Cardiac fibroblast (primary cell): ENCODE measurements at regions not wholly inside any gene's neighbourhood (a gene's known extent, or its start where the extent isn't known, plus 50 kb on each side); places are given as distances from the start of the nearest gene placed in this dataset.

Source experiments
- DNase-seq, 2 donors: peaks; one replicate each; pipeline versions ENCODE4 v3.0.0 to v3.0.0-alpha.2; 2010; ENCODE audit warnings: low read depth in 2 of 2
- H3K4me3 ChIP-seq, 2 donors: replicated peaks in 1 of 2; 1 replicate in 1 of 2; 2 replicates in 1 of 2; pipeline ENCODE4 v1.5.1; 2011; ENCODE audit warnings: low read depth in 2 of 2, low read length in 2 of 2, mild to moderate bottlenecking in 2 of 2, moderate library complexity in 1 of 2
- TF ChIP-seq, protein P1 (sequence below): IDR thresholded peaks from one replicate; pipeline ENCODE4 v1.5.1; 2011; ENCODE audit warnings: low read depth, mild to moderate bottlenecking, low read length, inconsistent platforms

DNA sequence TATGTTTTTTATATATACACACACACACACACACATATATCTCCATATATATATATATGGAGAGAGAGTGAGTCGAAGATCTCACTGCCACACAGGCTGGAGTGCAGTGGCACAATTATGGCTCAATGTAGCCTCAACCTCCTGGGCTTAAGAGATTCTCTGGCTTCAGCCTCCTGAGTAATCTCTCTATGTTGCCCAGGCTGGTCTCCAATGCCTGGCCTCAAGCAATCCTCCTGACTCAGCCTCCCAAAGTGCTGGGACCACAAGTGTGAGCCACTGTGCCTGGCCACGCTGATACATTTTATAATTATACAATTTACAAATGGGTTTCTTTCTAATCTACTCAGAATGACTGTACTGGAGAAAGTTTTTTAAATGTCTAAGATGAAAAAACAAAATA is 664.2 kb downstream of the PTPRC start:
- no peak overlapping the region for H3K4me3 ChIP-seq
- TF ChIP-seq, protein P1, sequence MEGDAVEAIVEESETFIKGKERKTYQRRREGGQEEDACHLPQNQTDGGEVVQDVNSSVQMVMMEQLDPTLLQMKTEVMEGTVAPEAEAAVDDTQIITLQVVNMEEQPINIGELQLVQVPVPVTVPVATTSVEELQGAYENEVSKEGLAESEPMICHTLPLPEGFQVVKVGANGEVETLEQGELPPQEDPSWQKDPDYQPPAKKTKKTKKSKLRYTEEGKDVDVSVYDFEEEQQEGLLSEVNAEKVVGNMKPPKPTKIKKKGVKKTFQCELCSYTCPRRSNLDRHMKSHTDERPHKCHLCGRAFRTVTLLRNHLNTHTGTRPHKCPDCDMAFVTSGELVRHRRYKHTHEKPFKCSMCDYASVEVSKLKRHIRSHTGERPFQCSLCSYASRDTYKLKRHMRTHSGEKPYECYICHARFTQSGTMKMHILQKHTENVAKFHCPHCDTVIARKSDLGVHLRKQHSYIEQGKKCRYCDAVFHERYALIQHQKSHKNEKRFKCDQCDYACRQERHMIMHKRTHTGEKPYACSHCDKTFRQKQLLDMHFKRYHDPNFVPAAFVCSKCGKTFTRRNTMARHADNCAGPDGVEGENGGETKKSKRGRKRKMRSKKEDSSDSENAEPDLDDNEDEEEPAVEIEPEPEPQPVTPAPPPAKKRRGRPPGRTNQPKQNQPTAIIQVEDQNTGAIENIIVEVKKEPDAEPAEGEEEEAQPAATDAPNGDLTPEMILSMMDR, result no peak
- no peak for DNase-seq

DNA sequence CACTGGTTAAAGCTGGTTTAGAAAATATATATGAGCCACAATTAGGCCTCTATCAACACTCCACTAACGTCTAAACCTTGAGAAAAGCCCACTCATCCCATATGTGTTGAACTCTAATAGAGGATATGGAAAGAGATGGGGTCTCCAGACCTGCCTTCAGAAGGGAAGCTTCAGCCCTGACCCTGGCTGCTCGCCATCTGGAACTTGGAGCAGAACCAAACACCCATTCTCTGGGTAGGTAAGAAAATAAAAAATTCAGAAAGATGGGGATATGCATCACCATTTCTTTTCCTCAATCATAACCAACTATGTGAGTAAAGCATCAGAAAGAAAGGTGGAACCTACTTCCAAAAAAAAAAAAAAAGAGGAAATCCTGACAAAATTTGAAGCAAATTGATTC is 666.2 kb downstream of the PTPRC start:
- no peak for DNase-seq
- TF ChIP-seq, protein P1, result no peak
- H3K4me3 ChIP-seq, result no peak overlapping the region

DNA sequence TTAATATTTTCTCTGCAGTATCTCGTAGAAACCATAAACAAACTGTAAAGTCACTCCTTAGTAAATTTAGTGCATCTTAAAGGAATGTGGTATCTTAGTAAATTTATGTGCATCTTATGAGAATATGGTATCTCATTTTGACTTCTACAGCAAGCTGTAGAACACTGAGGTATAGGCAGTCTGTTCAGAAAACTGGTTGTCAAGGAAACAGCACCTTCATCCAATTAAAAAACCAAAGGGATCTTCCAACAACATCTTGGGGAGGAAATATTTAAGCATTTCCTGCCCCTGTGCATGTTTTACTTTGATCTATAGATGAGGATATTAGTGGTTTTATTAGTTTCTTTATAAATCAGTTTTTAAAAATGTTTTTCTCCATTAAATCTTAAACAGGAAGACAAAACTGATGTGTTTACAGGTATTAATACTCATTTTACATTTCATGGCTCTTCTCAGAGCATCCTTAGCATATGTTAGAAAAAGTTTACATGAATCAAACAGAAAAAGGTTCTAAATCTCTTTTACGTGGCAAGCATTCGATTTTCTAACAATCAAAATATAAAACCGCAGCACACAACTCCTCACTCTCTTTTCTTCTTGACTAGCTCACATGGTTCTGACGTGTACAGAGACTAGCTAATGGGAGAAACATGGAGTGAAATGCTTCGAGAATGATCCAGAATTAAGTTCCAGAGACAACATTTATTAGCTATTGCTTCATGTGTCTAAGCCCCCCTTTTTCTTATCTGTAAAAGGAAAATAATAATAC is 668.8 kb downstream of the PTPRC start:
- no peak overlapping the region for H3K4me3 ChIP-seq
- TF ChIP-seq, protein P1, result no peak
- DNase-seq, result no peak

DNA sequence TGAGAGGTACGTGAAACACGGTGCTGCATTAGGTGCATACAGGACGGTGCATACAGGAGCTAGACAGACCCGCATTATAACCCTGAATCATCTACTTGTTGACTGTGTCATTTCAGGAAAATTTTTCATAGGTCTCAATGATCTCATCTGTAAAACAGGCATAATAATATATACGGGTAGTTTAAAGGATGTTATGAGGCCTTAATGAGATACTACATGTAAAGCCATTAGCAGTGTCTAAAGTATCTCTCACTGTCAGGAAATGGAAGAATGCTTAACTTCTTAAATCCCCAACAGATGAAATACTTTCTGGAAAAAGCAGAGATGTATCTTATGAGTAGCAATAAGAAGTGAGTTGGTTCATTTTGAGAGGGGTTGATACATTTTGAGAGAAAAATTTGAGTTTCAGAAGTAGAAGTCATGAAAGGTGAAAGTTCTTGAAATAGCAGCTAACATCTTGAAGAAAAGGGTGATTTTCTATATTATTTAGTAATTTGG is 669.6 kb downstream of the PTPRC start:
- DNase-seq, result no peak
- TF ChIP-seq, protein P1, result no peak
- H3K4me3 ChIP-seq, result no peak overlapping the region

DNA sequence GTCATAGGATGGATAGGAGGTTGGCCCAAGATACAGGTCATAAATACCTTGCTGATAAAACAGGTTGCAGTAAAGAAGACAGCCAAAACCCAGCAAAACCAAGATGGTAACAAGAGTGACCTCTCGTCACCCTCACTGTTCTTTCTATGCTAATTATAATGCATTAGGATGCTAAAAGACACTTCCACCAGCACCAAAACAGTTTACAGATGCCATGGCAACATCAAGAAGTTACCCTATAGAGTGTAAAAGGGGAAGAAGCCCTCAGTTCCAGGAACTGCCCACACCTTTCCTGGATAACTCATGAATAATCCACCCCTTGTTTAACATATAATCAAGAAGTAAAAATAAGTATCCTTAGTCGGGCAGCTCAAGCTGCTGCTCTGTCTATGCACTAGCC is 671.9 kb downstream of the PTPRC start:
- H3K4me3 ChIP-seq, result no peak overlapping the region
- no peak for DNase-seq
- TF ChIP-seq, protein P1, result no peak

DNA sequence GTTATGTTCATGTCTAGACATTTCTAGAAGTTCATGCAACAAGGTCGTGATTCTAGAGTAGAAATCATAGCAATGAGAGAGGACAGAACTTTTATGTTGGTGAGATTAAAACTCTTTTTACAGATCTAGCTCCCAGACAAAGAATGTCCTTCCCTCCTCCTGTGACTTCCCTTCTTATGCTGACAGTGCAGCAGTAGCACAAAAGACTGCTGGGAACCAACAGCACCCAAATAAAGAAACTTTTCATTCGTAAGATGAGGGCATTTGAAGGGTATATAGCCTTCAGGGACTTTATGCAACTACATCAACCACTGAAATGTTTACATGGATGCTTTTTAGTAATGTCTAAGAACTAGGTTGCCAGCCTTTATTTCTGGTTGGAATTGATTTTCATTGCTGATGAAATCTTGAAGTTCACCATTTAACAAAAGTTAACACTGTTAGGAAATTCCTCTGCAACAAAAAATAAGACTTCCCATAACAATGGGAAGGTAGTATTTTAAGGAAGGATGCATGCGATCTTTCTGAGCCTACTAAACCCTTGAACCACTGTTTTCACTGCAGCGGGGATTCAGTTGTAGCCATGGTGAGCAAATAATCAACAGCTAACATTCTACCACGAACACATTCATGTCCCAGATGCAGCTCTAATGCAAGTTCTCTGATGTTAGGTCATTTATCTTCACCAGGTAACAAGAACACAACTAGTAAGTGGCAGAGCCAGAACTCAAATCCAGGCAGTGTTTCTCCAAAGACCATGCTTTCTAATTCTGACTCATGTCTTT is 672.8 kb downstream of the PTPRC start:
- DNase-seq, result no peak
- TF ChIP-seq, protein P1, result no peak
- H3K4me3 ChIP-seq, result no peak overlapping the region
